Transverse colon (tissue), 4 donors: ENCODE measurements at regions not wholly inside any gene's neighbourhood (a gene's known extent, or its start where the extent isn't known, plus 50 kb on each side); places are given as distances from the start of the nearest gene placed in this dataset.
A peak's percentile ranks its signal among the peaks of the same experiment; 100 is the strongest.

ENCODE experiments used
- DNase-seq: peaks from one replicate; pipeline ENCODE4 v3.0.0-alpha.2; 2019
- H3K27ac ChIP-seq, 4 donors: fragments of 200-600 bp; sonication (generic); 2 replicates each; pipeline ENCODE4 v1.5.1; 2016 to 2018; ENCODE audit warnings: inconsistent platforms in 4 of 4
- H3K27me3 ChIP-seq: fragments of 200-600 bp; sonication (generic); 2 replicates; pipeline ENCODE4 v1.5.1; 2017; ENCODE audit warnings: inconsistent platforms
- H3K36me3 ChIP-seq, 4 donors: fragments of 200-600 bp; sonication (generic); 2 replicates each; pipeline ENCODE4 v1.5.1; 2017 to 2019; ENCODE audit warnings: inconsistent platforms in 4 of 4
- H3K4me1 ChIP-seq, 4 donors: fragments of 200-600 bp; sonication (generic); 2 replicates each; pipeline ENCODE4 v1.5.1; 2017 to 2020; ENCODE audit warnings: inconsistent platforms in 4 of 4
- H3K4me3 ChIP-seq, 4 donors: fragments of 200-600 bp; sonication (generic); 1 replicate in 1 of 4; 2 replicates in 3 of 4; pipeline versions ENCODE4 v1.5.1 to v1.6.1; 2017 to 2019; ENCODE audit warnings: inconsistent platforms in 4 of 4
- H3K9me3 ChIP-seq, 2 donors: fragments of 200-600 bp; sonication (generic); 2 replicates each; pipeline ENCODE4 v1.5.1; 2017 to 2019; ENCODE audit warnings: inconsistent platforms in 2 of 2
- EP300 ChIP-seq: sonication (generic); formaldehyde crosslinking; IDR thresholded peaks from one replicate; pipeline ENCODE4 v1.6.1; 2017; ENCODE audit warnings: antibody characterized with exemption, low read depth
- POLR2A ChIP-seq: fragments of 450-650 bp; IDR thresholded peaks from one replicate; pipeline ENCODE4 v1.6.1; 2016; ENCODE audit warnings: antibody characterized with exemption, mild to moderate bottlenecking, moderate library complexity
- POLR2AphosphoS5 ChIP-seq, 3 donors: sonication (generic); formaldehyde crosslinking; IDR thresholded peaks; one replicate each; pipeline ENCODE4 v1.6.1; 2016; ENCODE audit warnings: antibody characterized with exemption in 3 of 3
- WGBS, 2 donors: methylation state at CpG; one replicate each; pipeline ENCODE4 v1.1.5; 2018; ENCODE audit warnings: low coverage in 1 of 2; 5-methylcytosine and 5-hydroxymethylcytosine counted together
- in situ Hi-C, 4 donors: fragments of 200-750 bp; cut with MboI; loops; one replicate each; pipeline versions ENCODE4 v1.15.0 to v1.15.1; 2017; ENCODE audit warnings: low sequenced_read_pairs in 3 of 4, low pct_ligation_motif_present in 1 of 4, low pct_unique_long_range_greater_than_20kb in 1 of 4
- intact Hi-C: fragments of 100-400 bp; cut with DNase I; formaldehyde crosslinking; loops from one replicate; pipeline ENCODE4 v1.15.1; 2023; ENCODE audit warnings: low total_unique reads
- TF ChIP-seq, protein P1 (sequence below), 5 experiments: fragments of 200-600 bp in 3 of 5; fragments of 450-650 bp in 2 of 5; sonication (generic) in 3 of 5; IDR thresholded peaks; 1 replicate in 2 of 5; 2 replicates in 3 of 5; pipeline ENCODE4 v1.5.1; 2016 to 2017; ENCODE audit warnings: antibody characterized with exemption in 5 of 5, inconsistent platforms in 3 of 5, mild to moderate bottlenecking in 2 of 5, moderate library complexity in 1 of 5

DNA sequence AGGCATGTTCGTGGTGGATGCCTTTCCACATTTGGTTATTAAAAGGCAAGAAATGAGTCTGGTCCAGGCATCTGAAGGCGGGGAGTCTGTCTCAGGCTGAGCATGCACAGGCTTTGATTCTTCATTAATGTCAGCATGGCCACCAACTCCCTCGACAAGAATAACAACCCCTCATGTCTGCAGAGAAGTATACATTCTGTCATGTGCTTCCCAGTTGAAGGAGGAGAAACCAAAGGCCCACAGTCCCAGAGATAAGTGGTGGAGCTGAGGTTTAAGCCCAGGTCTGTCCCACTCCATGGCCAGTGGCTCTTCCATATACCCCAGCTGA is 61.6 kb upstream of the LAPTM5 start:
- in situ Hi-C loops (no loop called here), intact Hi-C loops (loop anchor here (5.0 kb wide), 1 partner anchor 68 kb away; no protein-coding TSS in a partner anchor)
- Histone ChIP-seq H3K9me3 (no peaks in the 10 kb centered on the region), H3K4me1 (peaks cover 18 to 40% (median 23%) of the 10 kb centered on the region in 4 donors), H3K4me3 (no peak overlapping the region), H3K27ac (peak overlapping the region; percentile 44 to 90 (median 81)), H3K27me3 (peaks cover 6% of the 10 kb centered on the region), H3K36me3 (no peaks in the 10 kb centered on the region)
- WGBS, 2 donors: 70% methylated on average over 3 of the region's 3 CpGs; no CpG with 5 or more reads in 1 of the 2 donors
- DNase-seq: no peak
- TF ChIP-seq POLR2A (no peak), EP300 (no peak), POLR2AphosphoS5 (IDR thresholded peaks at IDR 0.05) (no peak)
- TF ChIP-seq, protein P1, sequence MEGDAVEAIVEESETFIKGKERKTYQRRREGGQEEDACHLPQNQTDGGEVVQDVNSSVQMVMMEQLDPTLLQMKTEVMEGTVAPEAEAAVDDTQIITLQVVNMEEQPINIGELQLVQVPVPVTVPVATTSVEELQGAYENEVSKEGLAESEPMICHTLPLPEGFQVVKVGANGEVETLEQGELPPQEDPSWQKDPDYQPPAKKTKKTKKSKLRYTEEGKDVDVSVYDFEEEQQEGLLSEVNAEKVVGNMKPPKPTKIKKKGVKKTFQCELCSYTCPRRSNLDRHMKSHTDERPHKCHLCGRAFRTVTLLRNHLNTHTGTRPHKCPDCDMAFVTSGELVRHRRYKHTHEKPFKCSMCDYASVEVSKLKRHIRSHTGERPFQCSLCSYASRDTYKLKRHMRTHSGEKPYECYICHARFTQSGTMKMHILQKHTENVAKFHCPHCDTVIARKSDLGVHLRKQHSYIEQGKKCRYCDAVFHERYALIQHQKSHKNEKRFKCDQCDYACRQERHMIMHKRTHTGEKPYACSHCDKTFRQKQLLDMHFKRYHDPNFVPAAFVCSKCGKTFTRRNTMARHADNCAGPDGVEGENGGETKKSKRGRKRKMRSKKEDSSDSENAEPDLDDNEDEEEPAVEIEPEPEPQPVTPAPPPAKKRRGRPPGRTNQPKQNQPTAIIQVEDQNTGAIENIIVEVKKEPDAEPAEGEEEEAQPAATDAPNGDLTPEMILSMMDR (IDR thresholded peaks at IDR 0.05): no peak

DNA sequence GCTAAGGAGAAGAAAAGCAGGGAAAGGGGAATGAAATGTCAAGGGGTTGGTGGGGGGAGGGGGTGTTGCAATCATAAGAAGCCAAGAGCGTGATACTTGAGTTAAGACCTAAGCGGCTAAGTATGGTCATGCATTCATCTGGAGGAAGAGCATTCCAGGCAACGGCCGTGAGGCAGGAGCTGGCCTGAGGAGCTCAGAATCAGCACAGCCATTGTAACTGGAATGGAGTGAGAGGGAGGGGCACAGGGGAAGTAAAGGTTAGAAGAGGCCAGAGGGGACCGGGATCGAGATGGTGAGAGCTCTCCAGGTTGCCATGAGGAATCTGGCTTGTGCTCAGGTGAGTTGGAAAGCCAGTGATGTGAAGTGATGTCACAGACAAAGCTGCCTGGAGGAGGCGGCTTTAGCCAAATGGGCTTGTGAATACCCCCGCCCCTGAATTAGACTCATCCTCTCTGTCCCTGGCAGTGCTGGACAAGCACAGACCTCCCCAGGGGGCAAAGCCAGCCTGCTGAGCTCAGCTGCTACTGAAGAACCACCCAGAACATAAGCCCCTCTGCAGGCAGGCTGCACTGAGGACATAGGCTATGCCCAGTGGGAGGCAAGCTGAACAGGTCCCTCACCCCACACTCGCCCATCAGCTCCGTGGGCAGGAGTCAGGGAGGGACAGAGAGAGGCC is 61.1 kb upstream of the LAPTM5 start:
- Histone ChIP-seq H3K4me3 (no peak overlapping the region), H3K27ac (peak overlapping the region; percentile 44 to 90 (median 81)), H3K9me3 (no peaks in the 10 kb centered on the region), H3K27me3 (peaks cover 6% of the 10 kb centered on the region), H3K36me3 (no peaks in the 10 kb centered on the region), H3K4me1 (peaks cover 14 to 35% (median 21%) of the 10 kb centered on the region in 4 donors)
- DNase-seq: no peak
- TF ChIP-seq, protein P1 (IDR thresholded peaks at IDR 0.05): no peak
- TF ChIP-seq POLR2A: no peak
- TF ChIP-seq EP300: no peak
- peak in 2 of 3 donors; percentile 19 to 23 for TF ChIP-seq POLR2AphosphoS5 (IDR thresholded peaks at IDR 0.05)
- 64 to 83% methylated on average over 4 to 10 of the region's 10 CpGs for WGBS, 2 donors
- in situ Hi-C loops: no loop called here
- intact Hi-C loops: loop anchor here (5.0 kb wide), 1 partner anchor 69 kb away; no protein-coding TSS in a partner anchor

DNA sequence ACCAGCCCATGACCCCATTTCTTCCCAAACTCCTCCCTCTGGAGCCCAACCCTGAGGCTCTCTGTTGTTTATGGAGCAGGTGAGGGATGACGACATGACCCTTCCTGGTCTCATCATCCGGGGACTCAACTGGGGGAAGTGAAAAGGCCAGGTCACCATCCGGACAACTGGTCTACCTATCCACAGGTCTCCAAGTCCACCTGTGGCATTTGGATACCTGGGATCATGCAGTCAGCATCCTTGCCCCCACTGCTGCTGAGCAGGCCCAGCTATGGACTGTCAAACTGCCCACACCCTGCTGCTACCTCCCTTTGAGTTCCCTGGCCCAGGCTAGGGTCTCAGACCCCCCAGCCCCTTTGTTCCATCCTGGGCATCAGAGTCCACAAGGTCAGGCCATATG is 60.0 kb upstream of the LAPTM5 start:
- in situ Hi-C loops (no loop called here), intact Hi-C loops (loop anchor here (5.0 kb wide), 1 partner anchor 70 kb away; no protein-coding TSS in a partner anchor)
- TF ChIP-seq POLR2A: no peak
- TF ChIP-seq POLR2AphosphoS5 (IDR thresholded peaks at IDR 0.05): no peak
- no peak for TF ChIP-seq EP300
- TF ChIP-seq, protein P1 (IDR thresholded peaks at IDR 0.05): no peak
- WGBS, 2 donors: 83% methylated on average over 3 of the region's 3 CpGs; no CpG with 5 or more reads in 1 of the 2 donors
- H3K27ac ChIP-seq: peak overlapping the region; percentile 69 to 90 (median 81)
- H3K9me3 ChIP-seq: no peaks in the 10 kb centered on the region
- H3K36me3 ChIP-seq: no peaks in the 10 kb centered on the region
- DNase-seq: no peak
- peaks cover 5 to 23% (median 10%) of the 10 kb centered on the region in 4 donors for H3K4me1 ChIP-seq
- H3K4me3 ChIP-seq: no peak overlapping the region
- H3K27me3 ChIP-seq: peaks cover 6% of the 10 kb centered on the region

DNA sequence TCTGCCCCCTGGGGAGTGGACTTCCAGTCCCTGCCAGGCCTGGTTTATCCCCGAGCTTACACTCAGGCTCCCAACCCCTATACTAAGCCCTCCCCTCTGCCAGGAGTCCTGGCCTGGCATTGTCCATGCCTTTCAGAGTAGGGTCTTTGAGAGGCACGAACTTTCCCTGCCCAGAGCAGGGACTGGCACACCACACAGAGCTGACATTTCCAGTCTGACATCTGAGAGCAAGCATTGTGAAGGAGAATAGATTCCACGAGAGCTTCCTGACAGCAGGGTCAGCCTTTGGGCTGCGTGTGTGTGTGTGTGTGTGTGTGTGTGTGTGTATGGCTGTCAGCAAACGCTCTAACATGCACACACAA is 59.5 kb upstream of the LAPTM5 start:
- Histone ChIP-seq H3K4me3 (no peak overlapping the region), H3K9me3 (no peaks in the 10 kb centered on the region), H3K27ac (peak overlapping the region; percentile 69 to 90 (median 81)), H3K36me3 (no peaks in the 10 kb centered on the region), H3K27me3 (peaks cover 6% of the 10 kb centered on the region), H3K4me1 (peaks cover 5 to 18% (median 10%) of the 10 kb centered on the region in 4 donors)
- intact Hi-C loops: loop anchor here (5.0 kb wide), 1 partner anchor 70 kb away; no protein-coding TSS in a partner anchor
- in situ Hi-C loops: no loop called here
- WGBS, 2 donors: 42% methylated on average over 5 of the region's 5 CpGs; no CpG with 5 or more reads in 1 of the 2 donors
- no peak for TF ChIP-seq POLR2AphosphoS5 (IDR thresholded peaks at IDR 0.05)
- TF ChIP-seq POLR2A: no peak
- TF ChIP-seq, protein P1 (IDR thresholded peaks at IDR 0.05): no peak
- TF ChIP-seq EP300: no peak
- no peak for DNase-seq
